HG03045 (cell line): ENCODE measurements at regions not wholly inside any gene's neighbourhood (a gene's known extent, or its start where the extent isn't known, plus 50 kb on each side); places are given as distances from the start of the nearest gene placed in this dataset.

Experiments used
- ATAC-seq: cut with Tn5 transposase; IDR thresholded peaks from one replicate; pipeline ENCODE4 v1.9.1; 2021; ENCODE audit warnings: mild to moderate bottlenecking, moderate library complexity; ENCODE audit not compliant: unreplicated experiment

DNA sequence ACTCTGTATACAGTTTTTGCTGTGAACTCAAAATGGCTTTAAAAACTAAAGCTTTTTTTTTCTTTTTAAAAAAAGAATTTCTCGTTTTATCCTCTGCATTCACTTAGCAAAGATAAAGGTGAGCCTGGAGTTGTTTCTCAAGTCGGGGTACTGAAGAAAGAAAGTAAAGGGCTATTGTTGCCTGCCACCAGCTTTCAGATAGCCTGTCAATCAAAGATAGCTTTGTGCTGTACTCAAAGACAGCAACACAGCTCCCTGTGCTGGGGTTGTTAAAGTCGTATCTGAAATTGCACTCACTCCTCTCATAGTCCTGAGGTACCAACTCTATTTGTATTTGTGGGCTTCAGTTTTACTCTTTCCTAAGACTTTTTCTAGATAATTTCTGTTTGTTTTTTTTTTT is 710.1 kb upstream of the ID4 start:
- ATAC-seq = no peak

DNA sequence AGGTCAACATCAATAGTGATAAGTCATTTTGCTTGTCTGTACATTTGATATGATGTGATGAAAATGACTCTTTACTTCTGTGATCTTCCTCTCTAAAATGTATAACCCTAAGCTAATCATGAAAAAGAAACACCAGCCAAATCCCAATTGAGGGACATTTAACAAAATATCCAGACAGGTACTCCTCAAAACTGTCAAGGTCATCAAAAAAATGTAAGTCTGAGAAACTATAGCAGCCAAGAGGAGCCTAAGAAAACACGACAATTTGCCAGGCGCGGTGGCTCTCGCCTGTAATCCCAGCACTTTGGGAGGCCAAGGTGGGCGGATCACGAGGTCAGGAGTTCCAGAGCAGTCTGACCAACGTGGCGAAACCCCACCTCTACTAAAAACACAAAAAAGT is 708.5 kb upstream of the ID4 start:
- ATAC-seq = no peak

GRCh38 chr6:19135706-19136105 is 701.5 kb upstream of the ID4 start:
- ATAC-seq = no peak

- no peak for ATAC-seq
These were observed 699.7 kb upstream of the ID4 start for GRCh38 chr6:19137505-19137904.

- ATAC-seq = no peak
These were observed 694.9 kb upstream of the ID4 start for GRCh38 chr6:19142275-19142674.

DNA sequence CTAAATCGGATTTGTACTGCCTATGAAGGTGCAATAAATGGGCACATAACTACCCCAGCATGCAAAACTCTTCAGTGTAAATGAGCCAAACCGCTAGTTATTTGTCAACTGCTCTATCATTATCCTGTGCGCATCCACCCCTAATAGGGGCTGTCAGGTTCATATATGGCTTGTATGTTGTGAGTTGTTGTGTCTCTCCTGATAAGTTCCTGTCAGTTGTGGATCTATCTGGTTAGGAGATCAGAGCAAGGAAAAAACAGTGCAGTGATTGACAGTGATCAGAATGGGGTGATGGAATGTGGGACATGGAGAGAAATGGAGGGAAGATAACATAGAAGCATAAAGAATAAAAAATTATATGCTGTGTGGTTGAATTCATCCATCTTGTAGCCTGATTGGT is 686.9 kb upstream of the ID4 start:
- no peak for ATAC-seq

- no peak for ATAC-seq
These were observed 683.7 kb upstream of the ID4 start for GRCh38 chr6:19153270-19153980.

DNA sequence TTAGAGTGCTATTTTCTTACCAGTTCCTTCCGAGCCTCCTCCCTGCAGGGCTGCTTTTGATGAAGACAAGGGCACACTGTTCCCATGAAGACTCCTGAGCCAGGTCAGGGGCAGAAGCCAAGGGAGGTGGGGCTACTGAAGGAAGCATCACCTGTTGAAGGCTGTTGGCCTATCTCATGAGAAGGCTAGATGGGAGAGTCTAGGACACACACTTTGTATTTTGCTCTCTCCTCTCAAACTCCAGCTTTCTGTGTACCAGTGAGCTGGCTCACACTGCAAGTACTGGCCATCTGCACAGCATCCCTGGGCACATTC is 683.2 kb upstream of the ID4 start:
- no peak for ATAC-seq

DNA sequence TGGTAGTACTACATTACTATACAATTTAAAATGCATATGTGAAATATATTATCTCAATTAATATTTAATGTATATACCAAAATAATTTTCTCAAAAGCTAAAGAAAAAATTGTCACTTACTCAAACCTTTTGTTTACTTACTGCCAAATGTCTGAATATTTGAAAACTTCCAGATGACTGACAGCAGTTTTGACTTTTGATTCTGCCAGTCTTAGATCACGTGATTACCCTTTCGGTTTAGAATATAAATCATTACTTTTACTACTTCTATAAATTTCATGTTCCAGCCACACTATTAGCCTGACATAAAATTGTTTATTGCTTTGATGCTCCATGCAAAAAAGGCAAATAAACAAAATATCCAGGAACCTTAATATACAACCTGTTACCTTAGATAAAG is 680.7 kb upstream of the ID4 start:
- ATAC-seq = no peak

- ATAC-seq = no peak
These were observed 679.7 kb upstream of the ID4 start for GRCh38 chr6:19157486-19157885.

DNA sequence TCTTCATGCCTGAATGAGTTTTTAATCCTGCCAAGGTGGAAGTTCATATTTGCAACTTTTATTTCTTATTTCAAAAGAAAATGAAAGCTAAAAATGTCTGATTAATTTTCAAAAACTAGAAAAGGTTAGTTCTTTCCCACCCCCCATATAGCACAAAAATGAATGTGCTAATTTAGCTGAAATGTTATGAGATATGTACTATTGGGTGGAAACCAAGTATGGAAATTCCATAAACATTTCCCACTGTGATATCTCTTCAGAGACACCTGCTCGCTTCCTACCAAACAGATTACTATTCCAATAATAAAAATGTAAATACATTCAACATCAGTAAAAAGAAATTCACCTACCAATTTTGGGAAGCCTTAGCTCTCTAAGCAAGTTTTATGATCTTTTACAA is 678.6 kb upstream of the ID4 start:
- ATAC-seq = no peak

GRCh38 chr6:19159089-19159488 is 678.1 kb upstream of the ID4 start:
- no peak for ATAC-seq

DNA sequence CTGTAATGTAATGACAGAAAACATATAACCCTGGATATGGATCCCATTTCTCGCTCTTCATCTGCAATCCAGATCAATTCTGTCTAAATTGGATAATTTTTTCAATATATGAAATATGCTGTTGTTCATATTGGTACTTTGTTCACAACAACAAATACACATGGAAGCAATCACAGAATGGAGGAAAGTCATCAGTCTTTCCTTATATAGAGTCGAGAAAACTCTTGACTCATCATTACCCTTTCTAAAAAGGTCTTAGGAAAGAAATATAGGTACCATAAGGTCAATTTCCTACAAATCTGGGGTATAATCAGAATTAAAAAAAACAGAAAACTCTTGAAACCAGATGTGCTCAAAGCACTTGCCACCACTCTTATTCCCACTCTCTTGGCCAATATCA is 677.6 kb upstream of the ID4 start:
- ATAC-seq = no peak

DNA sequence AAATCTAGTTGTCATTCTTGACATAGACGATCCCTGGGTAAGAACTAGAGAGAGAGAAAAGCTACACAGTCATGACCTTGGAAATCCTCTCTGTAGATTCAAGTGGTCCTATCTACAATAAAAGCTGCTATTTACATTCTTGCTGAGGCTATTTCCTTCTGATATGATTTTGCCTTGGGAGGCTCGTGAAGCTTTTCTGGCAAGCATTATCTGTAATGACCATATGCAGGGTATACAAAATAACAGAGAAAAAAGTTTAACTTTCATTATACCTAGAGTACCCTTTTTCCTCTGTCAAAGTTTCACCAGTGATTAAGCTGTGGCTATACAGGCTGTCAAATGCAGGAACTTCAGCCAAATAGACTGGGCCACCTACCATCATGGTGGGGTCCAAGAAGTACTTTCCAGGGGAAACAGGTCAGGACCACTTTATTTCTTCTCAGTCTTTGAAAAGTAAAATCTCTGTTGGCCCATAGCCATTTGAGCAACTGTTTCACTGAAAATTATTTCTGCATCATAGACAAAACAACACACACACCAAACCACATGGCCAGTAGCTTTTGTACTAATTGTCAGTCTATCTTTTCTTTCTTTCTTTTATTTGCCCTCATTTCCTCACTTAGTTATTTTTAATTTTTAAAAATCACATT is 677.0 kb upstream of the ID4 start:
- ATAC-seq = no peak

DNA sequence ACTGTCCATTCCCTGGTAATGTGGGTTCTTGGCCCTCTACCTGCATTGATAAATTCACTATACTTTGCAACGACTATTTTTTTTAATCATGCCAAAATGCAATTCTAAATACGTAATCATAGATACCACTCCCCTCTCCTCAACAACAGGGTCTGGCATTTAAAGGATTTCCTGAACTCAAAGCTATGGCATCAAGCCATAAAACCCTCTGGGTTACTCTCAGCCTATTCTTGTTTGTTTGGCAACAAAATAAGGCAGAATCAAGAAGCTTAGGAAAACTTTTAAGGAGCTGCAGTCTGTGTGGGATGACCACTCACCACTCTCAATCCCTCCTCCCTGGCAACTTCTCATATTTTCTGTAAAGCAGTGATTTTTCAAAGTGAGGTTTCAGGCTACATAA is 669.9 kb upstream of the ID4 start:
- no peak for ATAC-seq

GRCh38 chr6:19169366-19169765 is 667.8 kb upstream of the ID4 start:
- no peak for ATAC-seq

- no peak for ATAC-seq
These were observed 662.1 kb upstream of the ID4 start for GRCh38 chr6:19175023-19175422.

DNA sequence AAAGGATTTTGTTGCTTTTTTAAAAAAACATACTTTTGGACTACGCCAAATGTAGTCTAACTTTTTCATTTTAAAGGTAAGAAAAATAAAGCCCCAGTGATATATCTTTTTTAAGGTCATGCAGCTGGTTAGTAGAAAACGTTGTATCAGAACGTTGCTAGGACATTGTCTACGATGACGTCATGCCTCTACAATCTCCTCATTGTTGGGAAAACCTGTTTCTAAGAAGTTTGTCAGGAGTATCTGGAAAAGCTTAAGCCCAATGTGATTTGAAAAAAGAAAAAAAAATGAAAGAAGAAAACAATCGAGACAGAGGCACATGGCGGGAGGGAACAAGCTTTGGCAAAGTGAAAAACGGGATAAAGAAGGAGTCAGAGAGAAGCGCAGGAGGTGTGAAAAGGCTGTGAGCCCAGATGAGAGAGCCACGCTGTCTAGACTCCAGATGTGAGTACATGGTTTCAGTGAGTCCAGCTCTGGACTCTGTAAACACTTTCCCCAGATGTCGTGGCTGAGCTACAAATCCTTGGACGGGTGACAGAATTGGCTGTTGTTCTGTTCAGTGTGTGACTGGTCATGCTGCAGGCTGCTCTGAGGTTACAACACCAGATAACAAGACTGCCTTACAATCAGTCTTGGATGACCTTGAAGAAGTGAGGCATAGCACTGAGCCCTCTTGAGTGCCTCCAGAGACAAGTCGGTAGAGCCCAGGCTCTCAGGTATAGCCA is 656.7 kb upstream of the ID4 start:
- ATAC-seq = no peak

DNA sequence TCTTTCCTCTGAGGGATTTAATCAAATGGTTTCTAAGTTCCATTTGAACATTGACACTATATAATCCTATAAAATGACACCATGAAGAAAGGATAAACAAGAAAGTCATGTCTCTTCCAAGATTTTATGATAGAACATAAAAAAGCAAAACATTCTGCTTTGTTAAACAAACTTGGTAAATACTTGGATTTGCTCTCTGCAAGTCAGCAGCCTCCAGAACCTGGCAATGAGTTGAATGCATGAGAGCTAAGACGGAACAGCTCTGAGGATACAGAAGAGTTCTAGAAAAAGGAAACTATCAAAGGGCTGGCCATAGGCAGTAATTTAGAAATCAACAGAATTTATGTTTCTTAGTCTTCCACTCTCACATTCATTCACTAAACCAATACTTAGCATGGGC is 656.0 kb upstream of the ID4 start:
- ATAC-seq = no peak

DNA sequence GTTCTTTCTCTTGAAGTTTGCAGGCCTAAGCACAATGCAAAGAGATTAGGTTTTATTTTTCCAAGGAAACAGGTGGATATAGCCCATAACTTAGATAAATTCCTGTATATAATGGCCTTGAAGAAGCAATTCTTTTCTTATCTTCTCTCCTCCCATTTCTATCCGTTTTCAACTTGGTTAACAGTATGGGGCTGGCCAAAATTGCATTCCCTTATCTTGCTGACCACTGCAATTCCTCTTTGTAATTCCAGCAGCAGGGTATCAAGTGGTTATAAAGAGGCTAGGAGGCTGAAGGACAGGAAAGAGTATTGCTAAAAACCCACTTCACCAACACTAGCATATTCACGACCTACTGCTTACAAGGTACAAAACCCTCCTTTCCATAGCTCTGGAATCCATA is 643.5 kb upstream of the ID4 start:
- ATAC-seq = no peak

DNA sequence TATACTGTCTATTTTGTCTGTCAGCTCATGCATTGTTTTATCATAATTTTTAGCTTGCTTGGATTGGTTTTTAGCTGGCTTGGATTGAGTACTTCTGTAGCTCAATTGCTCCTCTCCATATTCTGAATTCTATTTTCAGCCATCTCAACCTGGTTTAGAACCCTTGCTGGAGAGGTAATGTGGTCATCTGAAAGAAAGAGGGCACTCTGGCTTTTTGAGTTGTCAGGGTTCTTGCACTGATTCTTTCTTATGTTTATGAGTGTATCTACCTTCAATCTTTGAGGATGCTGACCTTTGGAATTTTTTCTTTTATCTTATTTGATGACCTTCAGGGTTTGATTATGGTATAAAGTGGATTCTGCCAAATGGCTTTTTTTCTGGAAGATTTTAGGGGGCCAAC is 632.7 kb upstream of the ID4 start:
- ATAC-seq = no peak

GRCh38 chr6:19205076-19205475 is 632.1 kb upstream of the ID4 start:
- no peak for ATAC-seq
